Trophoblast cell (in vitro differentiated cells and primary cell): ENCODE measurements at regions not wholly inside any gene's neighbourhood (a gene's known extent, or its start where the extent isn't known, plus 50 kb on each side); places are given as distances from the start of the nearest gene placed in this dataset.

Experiments
- DNase-seq, 2 donors: peaks; one replicate each; pipeline ENCODE4 v3.0.0-alpha.2; 2016
- H2AFZ ChIP-seq: 2 replicates; pipeline ENCODE4 v1.6.1; 2013; ENCODE audit warnings: low read length, moderate library complexity, mild to moderate bottlenecking; ENCODE audit not compliant: insufficient read depth, poor library complexity
- H2AK5ac ChIP-seq: 2 replicates; pipeline ENCODE4 v1.6.1; 2013; ENCODE audit warnings: mild to moderate bottlenecking, low read length
- H2BK120ac ChIP-seq: 2 replicates; pipeline ENCODE4 v1.6.1; 2013; ENCODE audit warnings: low read length, mild to moderate bottlenecking, moderate library complexity; ENCODE audit not compliant: insufficient read depth, poor library complexity
- H2BK12ac ChIP-seq: 2 replicates; pipeline ENCODE4 v1.6.1; 2013; ENCODE audit warnings: mild to moderate bottlenecking, low read length, moderate library complexity
- H2BK5ac ChIP-seq: 2 replicates; pipeline ENCODE4 v1.6.1; 2013; ENCODE audit warnings: low read length, low read depth, moderate library complexity, mild to moderate bottlenecking; ENCODE audit not compliant: poor library complexity
- H3K14ac ChIP-seq: 2 replicates; pipeline ENCODE4 v1.6.1; 2013; ENCODE audit warnings: mild to moderate bottlenecking, low read length
- H3K18ac ChIP-seq: 2 replicates; pipeline ENCODE4 v1.6.1; 2013; ENCODE audit warnings: mild to moderate bottlenecking, low read length
- H3K23ac ChIP-seq: 2 replicates; pipeline ENCODE4 v1.6.1; 2013; ENCODE audit warnings: low read length
- H3K27ac ChIP-seq: 2 replicates; pipeline ENCODE4 v1.5.1; 2013; ENCODE audit warnings: low read depth, mild to moderate bottlenecking, inconsistent platforms, low read length, moderate library complexity
- H3K27me3 ChIP-seq: 2 replicates; pipeline ENCODE4 v1.6.1; 2013; ENCODE audit warnings: inconsistent platforms, mild to moderate bottlenecking, low read length, moderate library complexity; ENCODE audit not compliant: insufficient read depth
- H3K36me3 ChIP-seq, 2 experiments: 1 replicate in 1 of 2; 2 replicates in 1 of 2; pipeline ENCODE4 v1.6.1; 2013; ENCODE audit warnings: low read length in 2 of 2, mild to moderate bottlenecking in 2 of 2, moderate library complexity in 1 of 2; ENCODE audit not compliant: insufficient read depth in 2 of 2, control insufficient read depth in 1 of 2
- H3K4ac ChIP-seq: 2 replicates; pipeline ENCODE4 v1.6.1; 2013; ENCODE audit warnings: low read depth, mild to moderate bottlenecking, low read length, moderate library complexity
- H3K4me1 ChIP-seq, 2 experiments: 1 replicate in 1 of 2; 2 replicates in 1 of 2; pipeline ENCODE4 v1.6.1; 2013; ENCODE audit warnings: low read length in 2 of 2, mild to moderate bottlenecking in 2 of 2, moderate library complexity in 1 of 2; ENCODE audit not compliant: insufficient read depth in 2 of 2, control insufficient read depth in 1 of 2
- H3K4me2 ChIP-seq: 2 replicates; pipeline ENCODE4 v1.6.1; 2013; ENCODE audit warnings: inconsistent platforms, mild to moderate bottlenecking, low read length, moderate library complexity
- H3K4me3 ChIP-seq: 2 replicates; pipeline ENCODE4 v1.5.1; 2013; ENCODE audit warnings: mild to moderate bottlenecking, low read depth, low read length, inconsistent platforms
- H3K79me1 ChIP-seq: one replicate; pipeline ENCODE4 v1.6.1; 2013; ENCODE audit warnings: low read length
- H3K79me2 ChIP-seq: 2 replicates; pipeline ENCODE4 v1.6.1; 2013; ENCODE audit warnings: low read length, mild to moderate bottlenecking; ENCODE audit not compliant: control insufficient read depth, insufficient read depth, poor library complexity
- H3K9ac ChIP-seq: 2 replicates; pipeline ENCODE4 v1.6.1; 2013; ENCODE audit warnings: mild to moderate bottlenecking, low read length
- H3K9me3 ChIP-seq: 2 replicates; pipeline ENCODE4 v1.6.1; 2013; ENCODE audit warnings: low read depth, mild to moderate bottlenecking, control low read depth, inconsistent platforms, low read length; ENCODE audit not compliant: insufficient read depth
- H4K12ac ChIP-seq: 2 replicates; pipeline ENCODE4 v1.6.1; 2013; ENCODE audit warnings: low read depth, mild to moderate bottlenecking, low read length, moderate library complexity
- H4K8ac ChIP-seq: 2 replicates; pipeline ENCODE4 v1.6.1; 2013; ENCODE audit warnings: low read depth, mild to moderate bottlenecking, low read length, moderate library complexity
- H4K91ac ChIP-seq: one replicate; pipeline ENCODE4 v1.6.1; 2013; ENCODE audit warnings: low read depth, mild to moderate bottlenecking, low read length, moderate library complexity
- WGBS: extraction: QIAGEN DNeasy Blood & Tissue Kit; methylation state at CpG from one replicate; pipeline ENCODE4 v1.1.7; 2013; ENCODE audit warnings: missing lambda C conversion rate; ENCODE audit not compliant: insufficient read length, insufficient coverage; ENCODE audit errors: extremely low coverage; 5-methylcytosine and 5-hydroxymethylcytosine counted together

- no peak overlapping the region for H2BK120ac ChIP-seq
- no peak overlapping the region for H4K91ac ChIP-seq
- no peak overlapping the region for H3K27ac ChIP-seq
- no peak overlapping the region for H3K14ac ChIP-seq
- H3K79me1 ChIP-seq = no peaks in the 10 kb centered on the region
- no peak for DNase-seq
- no peak overlapping the region for H3K4me3 ChIP-seq
- H2AFZ ChIP-seq = no peak overlapping the region
- H3K9ac ChIP-seq = no peak overlapping the region
- H3K9me3 ChIP-seq = no peaks in the 10 kb centered on the region
- WGBS = no CpG with 5 or more reads among the region's 5 CpGs
- H3K23ac ChIP-seq = no peak overlapping the region
- H2AK5ac ChIP-seq = no peak overlapping the region
- H3K27me3 ChIP-seq = no peaks in the 10 kb centered on the region
- H3K4me2 ChIP-seq = no peak overlapping the region
- no peaks in the 10 kb centered on the region for H3K79me2 ChIP-seq
- H4K12ac ChIP-seq = no peak overlapping the region
- H3K4ac ChIP-seq = no peak overlapping the region
- no peak overlapping the region for H2BK5ac ChIP-seq
- H3K4me1 ChIP-seq = no peaks in the 10 kb centered on the region
- H4K8ac ChIP-seq = no peak overlapping the region
- no peaks in the 10 kb centered on the region for H3K36me3 ChIP-seq
- H2BK12ac ChIP-seq = no peak overlapping the region
- H3K18ac ChIP-seq = no peak overlapping the region
These were observed 268.4 kb downstream of the GLRX3 start for GRCh38 chr10:130404476-130405055.

GRCh38 chr10:130407052-130407451, 270.9 kb downstream of the GLRX3 start:
- H2AFZ ChIP-seq = no peak overlapping the region
- H3K27me3 ChIP-seq = no peaks in the 10 kb centered on the region
- no peak overlapping the region for H3K4me2 ChIP-seq
- no peak overlapping the region for H3K9ac ChIP-seq
- H4K91ac ChIP-seq = no peak overlapping the region
- no peak overlapping the region for H3K4ac ChIP-seq
- H3K9me3 ChIP-seq = no peaks in the 10 kb centered on the region
- H4K12ac ChIP-seq = no peak overlapping the region
- no peaks in the 10 kb centered on the region for H3K79me1 ChIP-seq
- no peak overlapping the region for H3K23ac ChIP-seq
- no peak overlapping the region for H4K8ac ChIP-seq
- WGBS = no CpG with 5 or more reads among the region's 4 CpGs
- H2BK120ac ChIP-seq = no peak overlapping the region
- H3K36me3 ChIP-seq = no peaks in the 10 kb centered on the region
- H2BK5ac ChIP-seq = no peak overlapping the region
- H3K4me1 ChIP-seq = no peaks in the 10 kb centered on the region
- H3K4me3 ChIP-seq = no peak overlapping the region
- no peaks in the 10 kb centered on the region for H3K79me2 ChIP-seq
- no peak overlapping the region for H2AK5ac ChIP-seq
- H3K14ac ChIP-seq = no peak overlapping the region
- no peak overlapping the region for H2BK12ac ChIP-seq
- no peak overlapping the region for H3K27ac ChIP-seq
- no peak overlapping the region for H3K18ac ChIP-seq
- no peak for DNase-seq

GRCh38 chr10:130409331-130409730, 273.1 kb downstream of the GLRX3 start:
- no peak overlapping the region for H3K4me2 ChIP-seq
- H2BK5ac ChIP-seq = no peak overlapping the region
- no peak overlapping the region for H3K9ac ChIP-seq
- H3K79me2 ChIP-seq = no peaks in the 10 kb centered on the region
- no peak overlapping the region for H2BK120ac ChIP-seq
- no peaks in the 10 kb centered on the region for H3K36me3 ChIP-seq
- no peaks in the 10 kb centered on the region for H3K79me1 ChIP-seq
- no peaks in the 10 kb centered on the region for H3K4me1 ChIP-seq
- H3K27me3 ChIP-seq = no peaks in the 10 kb centered on the region
- H3K18ac ChIP-seq = no peak overlapping the region
- no peak overlapping the region for H3K14ac ChIP-seq
- no peak overlapping the region for H3K23ac ChIP-seq
- H3K4ac ChIP-seq = no peak overlapping the region
- H2AFZ ChIP-seq = no peak overlapping the region
- no CpG with 5 or more reads among the region's 11 CpGs for WGBS
- no peak overlapping the region for H2BK12ac ChIP-seq
- no peak overlapping the region for H2AK5ac ChIP-seq
- no peak overlapping the region for H4K91ac ChIP-seq
- H3K27ac ChIP-seq = no peak overlapping the region
- no peaks in the 10 kb centered on the region for H3K9me3 ChIP-seq
- no peak overlapping the region for H4K12ac ChIP-seq
- no peak for DNase-seq
- H3K4me3 ChIP-seq = no peak overlapping the region
- no peak overlapping the region for H4K8ac ChIP-seq

DNA sequence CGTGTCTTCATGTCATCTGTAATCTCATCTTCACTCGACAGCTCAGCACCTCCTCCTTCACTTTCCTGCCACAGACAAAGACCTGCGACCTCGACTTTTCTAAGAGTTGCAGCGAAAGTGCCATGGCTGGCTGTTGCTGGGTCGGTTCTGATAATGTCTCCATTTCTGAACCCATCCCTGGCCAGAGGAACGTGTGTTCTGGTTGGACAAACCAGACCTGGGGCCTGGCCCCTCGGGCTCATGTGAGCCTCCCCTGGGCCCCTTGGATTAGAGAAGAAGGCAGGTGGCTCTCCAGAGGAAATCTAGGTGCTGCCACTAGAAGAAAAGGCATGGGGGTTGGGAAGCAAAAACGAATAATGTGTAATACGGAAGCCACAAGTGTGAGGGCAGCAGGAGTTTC, 273.7 kb downstream of the GLRX3 start:
- Histone ChIP-seq H2AFZ (no peak overlapping the region), H2AK5ac (no peak overlapping the region), H4K8ac (no peak overlapping the region), H3K27ac (no peak overlapping the region), H3K9ac (no peak overlapping the region), H2BK5ac (no peak overlapping the region), H3K4ac (no peak overlapping the region), H3K23ac (no peak overlapping the region), H2BK12ac (no peak overlapping the region), H4K91ac (no peak overlapping the region), H3K27me3 (no peaks in the 10 kb centered on the region), H3K36me3 (no peaks in the 10 kb centered on the region), H2BK120ac (no peak overlapping the region), H3K9me3 (no peaks in the 10 kb centered on the region), H3K4me3 (no peak overlapping the region), H3K79me2 (no peaks in the 10 kb centered on the region), H3K79me1 (no peaks in the 10 kb centered on the region), H3K4me1 (no peaks in the 10 kb centered on the region), H3K14ac (no peak overlapping the region), H3K4me2 (no peak overlapping the region), H3K18ac (no peak overlapping the region), H4K12ac (no peak overlapping the region)
- WGBS = no CpG with 5 or more reads among the region's 10 CpGs
- DNase-seq = no peak
